ENCODE measurements at regions not wholly inside any gene's neighbourhood (a gene's known extent, or its start where the extent isn't known, plus 50 kb on each side); places are given as distances from the start of the nearest gene placed in this dataset.

DNA sequence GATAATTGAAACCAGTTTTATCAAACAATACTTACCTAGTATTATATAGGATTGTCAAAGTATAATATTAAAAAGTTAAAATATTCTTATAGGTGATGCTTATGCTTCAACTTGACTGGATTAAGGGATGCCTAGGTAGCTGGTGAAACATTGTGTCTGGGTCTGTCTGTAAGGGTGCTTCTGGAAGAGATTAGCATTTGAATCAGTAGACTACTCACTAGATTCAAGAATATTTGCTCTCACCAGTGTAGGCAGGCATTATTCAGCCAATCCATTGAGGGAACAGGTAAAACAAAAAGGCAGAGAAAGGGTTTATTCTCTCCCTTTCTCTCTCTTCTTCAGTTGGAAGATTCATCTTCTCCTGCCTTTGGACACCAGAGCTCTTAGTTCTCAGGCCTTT lies 486.8 kb upstream of the GOLIM4 start:
- DNase-seq (ENCODE audit: low spot score), result no peak

DNA sequence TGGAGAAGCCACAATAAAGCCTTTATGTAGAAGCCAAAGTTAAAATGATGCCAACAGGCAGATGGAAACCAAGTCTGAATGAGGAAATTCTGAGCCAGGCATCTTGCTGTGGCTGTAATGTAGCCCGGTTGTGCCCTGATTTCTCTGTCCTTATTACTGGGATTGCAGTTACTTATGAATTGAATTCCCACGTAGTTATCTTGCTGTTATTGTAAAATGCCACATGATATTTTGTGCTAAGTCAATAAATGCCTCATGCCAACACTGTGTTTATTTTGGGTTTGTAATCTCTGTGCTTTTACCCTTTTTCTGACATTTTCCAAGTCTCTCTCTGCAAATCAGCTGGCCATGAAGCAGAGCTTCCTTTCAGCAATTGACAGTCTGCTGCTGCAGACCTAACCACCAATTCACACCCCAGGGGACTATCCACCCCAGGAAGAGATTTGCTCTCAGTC lies 486.1 kb upstream of the GOLIM4 start:
- no peak for DNase-seq (ENCODE audit: low spot score)

DNA sequence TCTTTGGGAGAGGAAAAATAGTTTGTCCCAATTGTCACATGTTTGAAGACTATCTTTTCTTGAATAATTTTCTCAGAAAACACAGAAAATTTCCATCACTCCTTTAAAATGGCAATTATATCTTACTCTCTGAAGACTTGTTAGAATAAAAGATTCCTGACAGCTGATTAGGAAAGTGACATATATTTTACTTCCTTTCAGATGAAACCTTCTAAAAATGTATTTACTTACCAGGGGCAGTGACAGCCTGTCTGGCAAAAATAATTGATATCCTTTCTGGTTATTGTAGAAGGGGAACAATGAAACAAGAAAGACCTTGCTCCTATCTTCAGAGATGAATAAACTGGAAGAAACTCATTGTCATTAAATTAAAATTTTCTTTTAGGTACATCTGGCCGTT lies 483.3 kb upstream of the GOLIM4 start:
- no peak for DNase-seq (ENCODE audit: low spot score)

DNA sequence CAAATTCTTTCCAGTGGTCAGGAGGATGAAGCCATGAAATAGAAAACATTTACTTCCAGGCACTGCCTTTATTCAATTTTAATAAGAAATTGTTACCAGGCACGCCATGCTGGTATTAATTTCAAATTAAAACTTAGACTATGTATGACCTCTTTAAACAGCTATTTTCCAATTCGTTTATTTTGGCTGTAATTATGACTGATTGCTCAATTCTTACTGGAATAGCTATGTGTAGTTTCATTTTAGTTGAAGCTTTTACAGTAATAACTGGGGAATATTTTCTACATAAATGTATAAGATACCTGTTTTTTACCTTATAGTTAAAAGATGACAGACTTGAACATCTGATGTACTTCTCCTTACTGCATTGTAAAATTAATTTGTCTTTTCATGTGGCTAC lies 480.0 kb upstream of the GOLIM4 start:
- DNase-seq (ENCODE audit: low spot score), result no peak

DNA sequence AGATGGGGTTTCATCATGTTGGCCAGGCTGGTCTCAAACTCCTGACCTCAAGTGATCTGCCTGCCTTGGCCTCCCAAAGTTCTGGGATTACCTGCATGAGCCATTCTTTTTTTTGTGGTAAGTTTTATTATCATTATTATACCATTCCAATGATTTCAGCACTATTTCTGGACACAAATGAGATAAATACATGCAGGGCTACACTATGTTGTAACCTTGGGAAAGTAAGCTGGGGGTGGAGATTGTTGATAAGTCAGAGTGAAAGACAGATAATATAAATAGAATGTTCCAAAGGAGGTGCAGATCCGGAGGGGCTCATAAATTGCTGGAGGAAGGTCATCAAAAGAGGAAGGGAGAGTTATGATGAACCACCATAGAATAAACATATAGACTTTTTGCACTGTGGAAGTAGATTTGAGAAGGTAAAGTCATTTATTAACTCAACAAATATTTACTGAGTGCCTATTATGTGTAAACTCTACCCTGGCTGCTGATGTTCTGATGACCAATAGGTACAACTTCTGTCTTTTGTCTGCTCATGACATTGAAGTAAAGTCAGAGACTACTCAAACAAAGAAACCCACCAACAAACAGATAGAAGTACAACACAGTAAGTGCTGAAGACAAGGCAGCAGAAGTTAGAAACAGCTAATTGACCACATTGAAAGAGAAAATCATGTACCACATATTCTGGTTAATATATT lies 478.9 kb upstream of the GOLIM4 start:
- DNase-seq (ENCODE audit: low spot score), result no peak

DNA sequence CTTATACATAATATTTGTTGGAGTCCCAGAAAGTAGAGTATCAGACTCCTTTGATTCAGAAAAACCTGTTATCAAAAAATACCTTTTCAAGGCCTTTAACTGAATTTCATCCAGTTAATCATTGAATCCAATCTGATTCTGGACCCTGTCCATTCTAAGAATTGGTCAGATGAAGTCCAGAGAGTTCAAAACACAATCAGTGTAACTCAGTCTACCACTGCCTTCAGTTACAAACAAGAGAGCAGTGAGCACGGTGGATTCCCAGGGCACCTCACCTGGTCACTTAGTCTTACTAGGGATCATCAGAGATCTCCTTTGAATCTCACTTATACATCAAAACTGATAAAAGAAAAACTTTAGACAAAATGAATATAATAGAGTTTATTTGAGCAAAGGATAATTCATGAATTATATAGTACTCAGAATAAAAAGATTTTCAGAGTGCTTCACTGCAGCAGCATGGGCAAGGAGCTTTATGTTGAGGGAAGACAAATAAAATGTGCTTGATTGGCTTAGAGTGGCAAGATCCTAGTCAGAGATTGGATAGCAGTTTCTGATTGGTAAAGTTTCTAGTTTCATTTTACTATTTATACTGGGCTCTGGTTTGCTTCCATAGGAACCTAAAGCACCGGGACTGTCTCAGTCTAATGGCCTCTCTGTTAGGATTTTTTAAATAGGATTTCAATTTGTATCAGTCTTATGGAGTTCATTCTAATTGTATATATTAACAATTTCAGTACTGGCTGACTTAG lies 474.9 kb upstream of the GOLIM4 start:
- DNase-seq (ENCODE audit: low spot score), result no peak

DNA sequence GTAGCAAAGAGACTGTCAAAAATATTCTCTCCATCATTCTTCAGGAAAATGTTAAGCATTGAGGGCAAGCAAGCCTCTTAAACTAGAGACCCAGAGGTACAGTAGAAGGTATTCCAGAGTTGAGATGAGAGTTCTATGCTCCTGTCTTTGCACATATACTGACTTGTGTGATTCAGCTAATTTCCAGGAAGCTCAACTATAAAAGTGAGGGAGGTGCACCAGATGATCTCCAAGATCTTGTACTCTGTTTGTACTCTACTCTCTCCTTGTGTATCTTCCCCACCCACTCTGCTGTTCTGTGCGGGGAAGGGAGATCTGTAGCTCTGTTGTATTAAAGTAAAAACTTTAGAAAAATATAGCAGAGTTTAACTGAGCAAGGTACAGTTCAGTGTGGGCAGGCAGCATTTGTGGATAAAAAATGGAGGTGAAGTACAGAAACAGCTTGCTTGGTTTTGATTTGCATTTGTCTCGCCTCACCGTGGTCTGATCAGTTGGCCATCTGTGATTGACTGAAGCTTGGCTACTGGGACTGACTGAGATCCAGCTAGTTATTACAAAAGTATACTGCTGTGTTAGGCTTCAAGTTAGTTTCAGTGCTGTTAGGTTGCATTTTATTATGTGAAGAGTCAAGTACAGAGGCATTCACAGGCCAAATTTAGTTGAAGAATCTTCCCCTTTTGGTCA lies 463.1 kb upstream of the GOLIM4 start:
- no peak for DNase-seq (ENCODE audit: low spot score)

DNA sequence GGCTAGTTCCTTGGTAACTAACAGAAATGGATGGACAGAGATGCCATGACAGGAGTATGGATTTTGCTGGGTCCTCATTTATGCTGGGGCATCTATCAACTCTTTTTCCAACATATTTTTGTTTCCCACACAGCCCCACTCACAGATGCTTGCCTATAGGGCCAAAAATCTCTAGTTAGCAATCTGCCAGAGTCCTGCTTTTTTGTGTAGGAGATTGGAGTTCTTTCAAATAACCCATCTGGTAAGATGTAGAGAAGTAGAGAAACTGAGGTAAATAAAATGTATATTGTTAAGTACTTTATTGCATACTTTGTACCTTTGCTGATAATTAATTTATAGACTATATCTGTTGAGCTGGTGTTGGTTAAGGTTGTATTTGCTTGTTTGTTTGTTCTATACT lies 456.5 kb upstream of the GOLIM4 start:
- DNase-seq (ENCODE audit: low spot score), result no peak

DNA sequence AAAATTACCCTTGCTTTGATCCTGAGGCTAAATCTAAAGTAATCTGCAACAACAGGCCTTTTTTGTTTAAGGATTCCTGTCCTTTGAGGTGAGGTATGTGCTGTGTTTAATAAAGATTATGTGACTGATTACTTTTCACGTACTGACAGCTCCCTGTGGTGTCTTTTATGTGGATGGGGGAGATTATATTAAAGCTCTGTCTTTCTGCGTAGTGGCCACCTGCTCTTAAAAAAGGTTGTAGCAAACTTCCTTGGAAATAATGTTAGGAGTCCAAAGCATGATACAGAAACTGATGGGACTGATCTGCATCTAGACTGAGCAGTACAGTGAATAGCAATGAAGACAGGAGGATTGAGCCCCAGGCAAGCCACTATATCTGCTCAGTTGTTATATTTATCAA lies 453.0 kb upstream of the GOLIM4 start:
- no peak for DNase-seq (ENCODE audit: low spot score)

DNA sequence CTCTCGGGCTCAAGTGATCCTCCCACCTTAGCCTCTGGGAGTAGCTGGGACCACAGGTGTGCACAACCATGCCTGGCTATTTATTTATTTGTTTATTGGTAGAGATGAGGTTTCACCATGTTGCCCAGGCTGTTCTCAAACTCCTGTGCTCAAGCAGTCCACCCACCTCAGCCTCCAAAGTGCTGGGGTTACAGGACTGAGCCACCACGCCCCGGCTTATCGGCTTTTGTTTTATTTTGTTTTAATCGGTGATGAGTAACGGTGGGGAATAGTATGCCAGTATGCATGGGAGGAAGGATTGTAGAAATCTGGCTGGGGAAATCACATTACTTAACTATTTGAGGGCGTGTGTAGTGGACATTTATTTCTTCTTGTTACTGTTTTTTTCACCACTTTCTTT lies 451.0 kb upstream of the GOLIM4 start:
- DNase-seq (ENCODE audit: low spot score), result no peak

DNA sequence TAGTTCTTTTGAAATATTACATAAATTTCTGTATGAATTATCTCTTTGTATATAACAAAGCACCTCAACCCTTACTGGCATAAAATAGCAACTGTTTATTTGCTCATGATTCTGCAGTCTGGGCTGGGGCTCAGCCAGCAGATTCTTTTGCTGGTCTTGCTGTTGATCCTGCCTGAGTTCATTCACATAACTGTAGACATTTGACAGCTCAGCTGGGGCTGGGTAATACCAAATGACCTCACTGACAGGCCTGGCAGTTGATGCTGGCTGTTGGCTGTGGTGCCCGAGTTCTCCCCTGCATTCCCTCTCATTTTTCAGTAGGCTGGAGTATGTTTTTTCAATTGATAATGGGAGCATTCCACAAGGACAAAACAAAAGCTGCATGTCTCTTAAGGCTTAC lies 449.9 kb upstream of the GOLIM4 start:
- DNase-seq (ENCODE audit: low spot score), result no peak

DNA sequence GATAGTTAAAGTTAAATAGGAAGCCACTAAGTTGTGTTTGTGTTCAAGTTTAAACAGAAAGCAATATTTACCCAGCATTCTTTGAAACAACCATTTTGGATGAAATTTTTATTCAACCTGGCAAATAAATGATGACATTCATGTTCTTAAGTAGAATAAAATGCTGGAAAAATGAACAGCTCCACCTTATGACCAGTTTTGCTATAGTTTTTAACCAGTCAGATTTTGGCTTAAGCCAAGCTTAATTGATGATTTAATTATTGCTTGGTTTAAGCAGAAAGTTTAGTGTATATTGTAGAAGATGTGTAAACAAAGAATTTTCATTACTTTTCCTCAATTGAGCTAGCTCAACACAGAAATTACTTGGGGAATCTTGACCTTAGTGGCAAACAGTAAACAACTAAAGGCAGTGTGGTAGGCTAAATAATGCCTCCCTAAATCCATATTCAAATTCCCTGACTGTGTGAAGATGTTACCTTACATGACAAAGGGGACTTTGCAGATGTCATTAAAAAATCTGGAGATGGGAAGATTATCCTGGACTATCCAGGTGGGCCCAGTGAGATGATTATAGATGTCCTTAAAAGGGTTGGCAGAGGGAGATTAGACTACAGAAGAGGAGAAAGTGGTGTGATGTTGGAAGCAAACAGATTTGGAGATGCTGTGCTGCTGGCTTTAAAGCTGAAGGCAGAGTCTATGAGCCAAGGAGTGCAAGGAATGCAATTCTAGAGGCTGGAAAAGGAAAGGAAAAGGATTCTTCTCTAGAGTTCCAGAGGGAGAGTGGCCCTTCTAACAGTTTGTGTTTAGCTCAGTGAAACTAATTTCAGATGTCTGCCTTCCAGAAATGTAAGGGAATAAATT lies 448.6 kb upstream of the GOLIM4 start:
- no peak for DNase-seq (ENCODE audit: low spot score)

DNA sequence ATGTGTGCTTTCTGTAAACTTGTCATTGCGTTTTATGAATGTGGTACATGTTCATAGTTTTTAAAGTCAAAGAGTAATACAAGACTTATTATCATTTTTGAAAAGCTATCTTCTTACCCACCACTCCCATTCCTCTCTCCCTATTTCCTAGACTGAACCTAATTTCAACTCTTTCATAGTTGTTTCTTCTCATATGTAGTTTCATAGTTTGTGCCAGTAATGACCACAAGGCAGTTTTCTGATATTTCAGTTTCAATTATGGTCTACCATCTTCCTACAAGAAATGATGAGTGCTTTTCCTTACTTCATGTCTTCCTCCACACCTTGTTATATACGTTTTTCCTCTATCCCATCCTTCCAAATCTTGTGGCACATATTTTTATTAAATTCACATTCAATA lies 445.0 kb upstream of the GOLIM4 start:
- no peak for DNase-seq (ENCODE audit: low spot score)

DNA sequence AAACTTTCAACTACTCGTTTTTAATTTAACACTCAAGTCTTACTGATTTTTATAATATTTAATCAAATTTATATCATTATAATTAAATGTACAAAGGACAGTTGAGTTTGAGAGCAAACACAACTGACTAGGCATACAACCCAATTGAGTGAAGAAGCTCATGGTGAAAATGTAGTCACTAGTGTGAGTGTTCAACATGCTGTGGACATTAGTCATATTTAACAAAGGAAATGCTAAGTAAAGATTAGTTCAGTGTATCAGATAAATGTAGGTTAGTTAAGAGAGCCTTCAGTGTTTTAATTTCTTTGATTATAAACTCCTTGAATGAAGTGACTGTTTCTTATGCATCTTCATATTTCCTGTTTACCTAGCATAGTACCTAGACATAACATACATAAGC lies 444.2 kb upstream of the GOLIM4 start:
- no peak for DNase-seq (ENCODE audit: low spot score)

DNA sequence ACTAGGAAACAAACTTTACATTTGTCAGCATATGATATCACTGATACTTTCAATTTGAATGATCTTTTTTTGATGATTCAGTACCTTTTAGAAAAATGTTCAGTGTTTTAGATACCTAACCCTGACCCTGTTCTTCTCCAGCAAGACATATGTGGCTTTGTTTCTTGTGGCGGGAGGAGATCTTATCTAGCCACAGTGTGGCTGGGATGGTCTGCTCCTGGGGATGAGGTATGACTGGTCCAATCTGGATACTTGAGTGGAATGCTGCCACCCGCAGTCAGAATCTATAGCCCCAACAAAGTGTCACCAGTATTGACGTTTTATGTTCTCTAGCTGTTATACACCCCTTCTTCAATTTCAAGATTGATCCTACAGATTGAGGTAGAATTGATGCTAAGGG lies 439.0 kb upstream of the GOLIM4 start:
- DNase-seq (ENCODE audit: low spot score), result no peak

DNA sequence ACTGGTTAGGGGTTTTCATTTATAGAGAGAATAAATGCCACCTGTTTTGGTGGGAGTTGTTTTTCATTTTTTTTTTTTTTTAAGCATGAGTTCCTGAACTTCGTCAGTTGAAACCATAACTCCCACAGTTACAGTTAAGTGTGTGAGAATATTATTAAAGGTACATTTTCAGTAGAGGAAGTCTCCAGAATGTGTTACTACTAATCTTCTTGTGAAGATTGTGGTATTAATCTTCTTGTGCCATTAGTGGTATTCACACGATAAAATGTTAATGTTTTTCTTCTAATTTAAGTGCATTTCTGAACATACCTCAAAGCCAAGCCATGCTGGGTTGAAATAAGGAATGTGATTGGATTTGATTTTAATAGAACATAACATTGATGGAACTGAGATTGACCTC lies 437.9 kb upstream of the GOLIM4 start:
- no peak for DNase-seq (ENCODE audit: low spot score)

DNA sequence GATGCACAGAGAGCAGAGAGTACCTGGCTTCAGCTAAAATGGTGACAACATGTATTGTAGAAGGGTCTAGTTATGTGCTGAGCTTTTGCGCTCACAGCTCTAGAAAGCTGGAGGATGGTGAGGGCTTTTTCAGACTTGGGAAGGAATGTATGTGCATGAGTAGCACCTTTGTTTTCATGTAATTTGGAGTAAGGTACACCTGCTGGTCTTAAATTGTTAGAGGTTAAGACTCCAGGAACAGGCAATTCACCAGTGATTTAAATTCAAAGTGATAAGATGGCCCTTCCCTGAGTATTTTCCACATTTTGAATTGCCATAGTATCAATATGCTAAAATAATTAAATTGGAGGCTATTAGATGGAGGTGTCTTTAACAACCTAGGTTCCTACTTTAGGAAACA lies 436.4 kb upstream of the GOLIM4 start:
- no peak for DNase-seq (ENCODE audit: low spot score)

DNA sequence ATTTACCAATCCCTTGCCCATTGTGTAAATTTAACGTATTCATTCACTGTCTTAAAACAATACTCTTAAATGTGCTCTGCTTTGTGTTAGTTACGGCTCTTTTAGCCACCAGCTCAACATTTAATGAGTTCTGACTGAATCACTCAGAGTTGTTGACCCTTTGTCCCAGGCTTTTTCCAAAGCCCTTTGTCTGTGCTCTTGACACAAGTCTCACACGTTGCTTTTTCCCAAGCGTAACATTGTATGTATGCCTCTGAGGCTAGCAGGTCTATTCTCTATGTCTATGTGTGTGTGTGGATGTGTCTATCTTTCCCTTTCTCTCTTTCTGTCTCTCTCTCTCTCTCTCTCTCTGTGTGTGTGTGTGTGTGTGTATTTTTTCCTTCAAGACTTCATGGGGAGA lies 435.4 kb upstream of the GOLIM4 start:
- DNase-seq (ENCODE audit: low spot score), result no peak

DNA sequence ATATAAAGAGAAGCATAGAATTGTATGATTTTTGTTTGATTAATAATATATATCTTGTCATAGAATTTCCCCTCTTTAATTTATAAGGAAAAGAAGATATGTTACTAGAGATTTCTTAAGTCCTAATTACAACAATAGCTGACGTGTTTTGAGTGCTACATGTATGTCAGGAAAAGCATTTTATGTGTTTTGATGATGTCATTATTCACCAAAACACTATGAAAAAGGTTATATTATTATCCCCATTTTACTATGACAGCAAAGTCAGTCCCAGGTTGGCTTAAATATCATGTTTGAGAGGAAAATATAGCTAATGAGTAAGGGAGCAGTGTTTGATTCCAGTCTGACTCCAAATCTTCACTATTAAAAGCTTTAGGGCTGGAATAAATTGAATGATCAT lies 428.4 kb upstream of the GOLIM4 start:
- DNase-seq (ENCODE audit: low spot score), result no peak

DNA sequence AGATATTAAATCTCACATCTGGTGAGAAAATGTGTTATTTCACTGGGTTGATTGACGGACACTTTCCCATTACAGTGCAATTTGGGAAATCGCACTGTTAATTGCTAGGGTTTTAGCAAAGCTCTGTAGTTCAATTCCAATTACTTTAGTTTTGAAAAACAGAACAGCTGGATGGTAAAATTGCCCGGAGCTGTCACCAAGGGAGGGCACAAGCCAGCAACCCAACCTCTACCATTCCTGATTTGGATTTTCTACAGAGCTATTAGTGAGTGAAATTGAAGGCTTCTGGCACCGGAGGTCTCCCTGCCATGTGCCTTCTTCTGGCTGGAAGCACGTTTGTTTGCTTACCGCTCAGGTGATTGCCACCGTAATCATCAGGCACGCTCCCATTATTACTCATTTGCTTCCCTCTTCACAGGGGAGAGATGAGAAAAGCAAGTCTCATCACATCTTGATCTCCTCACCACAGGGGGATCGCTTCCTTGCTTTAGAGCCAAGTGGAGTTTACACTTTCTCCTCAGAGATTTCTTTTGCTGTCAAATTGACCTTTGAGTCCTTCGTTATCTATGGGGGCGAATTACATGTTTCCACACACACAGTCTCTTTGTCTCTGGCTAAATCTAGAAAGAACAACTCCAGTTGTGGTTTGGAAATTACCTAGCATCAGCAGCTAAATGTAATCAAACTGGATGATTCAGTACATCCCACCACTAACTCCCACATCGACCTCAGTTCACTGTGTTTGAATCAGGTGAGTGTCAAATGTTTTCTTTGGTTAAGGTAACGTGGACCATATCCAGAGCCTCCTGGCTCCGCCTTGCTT lies 421.7 kb upstream of the GOLIM4 start:
- no peak for DNase-seq (ENCODE audit: low spot score)

DNA sequence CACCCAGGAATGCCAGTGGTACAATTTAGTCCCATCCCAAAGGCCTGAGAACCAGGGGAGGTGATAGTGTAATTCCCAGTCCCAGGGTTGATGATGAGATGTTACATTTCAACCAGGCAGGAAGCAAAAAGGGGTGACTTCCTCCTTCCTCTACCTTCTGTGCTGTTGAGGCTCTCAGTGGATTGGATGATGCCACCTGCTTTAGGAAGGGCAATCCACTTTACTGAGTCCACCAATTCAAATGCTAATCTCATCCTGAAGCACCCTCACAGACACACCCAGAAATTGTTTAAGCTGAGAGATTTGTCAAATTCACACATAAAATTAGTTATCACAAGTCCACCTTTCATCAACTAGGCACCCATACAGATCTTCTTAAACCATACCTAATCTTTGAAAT lies 418.5 kb upstream of the GOLIM4 start:
- DNase-seq (ENCODE audit: low spot score), result no peak

DNA sequence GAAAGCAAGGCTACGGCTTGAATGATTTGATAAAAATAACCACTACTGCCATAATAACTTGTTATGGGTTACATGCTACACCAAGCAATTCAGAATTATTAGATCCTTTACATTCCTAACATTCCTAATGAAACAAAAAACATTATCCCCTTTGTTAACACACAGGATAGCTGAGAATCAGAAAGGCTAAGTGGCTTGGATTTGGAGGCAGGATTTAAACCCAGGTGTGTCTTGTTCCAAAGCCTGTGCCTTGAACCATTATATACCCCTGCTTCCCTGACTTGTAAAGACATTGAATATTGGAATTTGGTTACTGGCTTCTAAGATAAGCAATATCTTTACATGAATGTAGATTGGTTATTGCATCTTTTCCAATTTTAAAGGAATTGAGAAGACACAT lies 417.1 kb upstream of the GOLIM4 start:
- no peak for DNase-seq (ENCODE audit: low spot score)
